ENCODE measurements at regions not wholly inside any gene's neighbourhood (a gene's known extent, or its start where the extent isn't known, plus 50 kb on each side); places are given as distances from the start of the nearest gene placed in this dataset.

- H3K4me1 ChIP-seq (ENCODE audit: control insufficient read depth, insufficient read depth, low read length): no peaks in the 10 kb centered on the region
- in situ Hi-C loops (cut with MboI) (no loop called here), intact Hi-C loops (cut with micrococcal nuclease; ENCODE audit: unreplicated experiment) (no loop called here)
- DNase-seq (ENCODE audit: low read depth, low spot score) (no peak), ATAC-seq (no peak), FAIRE-seq (no peak)
- no peak overlapping the region for H3K4me2 ChIP-seq (ENCODE audit: control insufficient read depth, insufficient read depth)
- no peaks in the 10 kb centered on the region for H3K36me3 ChIP-seq (ENCODE audit: control insufficient read depth in 2 of 2, insufficient read depth in 2 of 2, low read length in 1 of 2)
- no peak overlapping the region for H2AFZ ChIP-seq (ENCODE audit: control insufficient read depth, low read depth, low read length)
- TF ChIP-seq PAX8 (IDR thresholded peaks at IDR 0.05) (no peak), FOXM1 (IDR thresholded peaks at IDR 0.05; ENCODE audit: low read depth, low read length) (no peak)
- RAD21 ChIA-PET (ENCODE audit: unreplicated experiment): no interaction called here
- no peak overlapping the region for H3K27ac ChIP-seq (ENCODE audit: control insufficient read depth, insufficient read depth)
- 0 out of 4 replicates have a peak, but pooled peaks cover 0 to 2% of the 10 kb centered on the region in 2 experiments for H3K27me3 ChIP-seq (replicated peaks in 1 of 2; ENCODE audit: control insufficient read depth in 2 of 2, insufficient read depth in 2 of 2, low read length in 1 of 2)
- 54% methylated on average over 7 of the region's 7 CpGs for WGBS (ENCODE audit: insufficient coverage, insufficient replicate concordance, low lambda C conversion rate, missing lambda C conversion rate)
- SMC1A ChIA-PET (ENCODE audit: uncharacterized antibody, unreplicated experiment): no interaction called here
- BruUV-seq (replicated peaks): no TSS peak
- CTCF ChIA-PET: interaction anchor here (0.9 kb wide), 1 partner anchor 152 kb away, joined by 3 read pairs; no protein-coding TSS in a partner anchor
- no peaks in the 10 kb centered on the region for H3K79me2 ChIP-seq (ENCODE audit: control insufficient read depth, insufficient read depth, low read length)
- POLR2A ChIA-PET: no interaction called here
- no peak overlapping the region for H3K9ac ChIP-seq (ENCODE audit: control insufficient read depth, insufficient read depth, low read length)
- no peak overlapping the region for H3K4me3 ChIP-seq
- H4K20me1 ChIP-seq (ENCODE audit: control insufficient read depth, insufficient read depth): no peaks in the 10 kb centered on the region
- H3K9me3 ChIP-seq (replicated peaks; ENCODE audit: control insufficient read depth, insufficient read depth, low read length): no peaks in the 10 kb centered on the region
Observed at GRCh38 chr1:9440261-9440660, 99.0 kb upstream of the SLC25A33 start.

- no peaks in the 10 kb centered on the region for H3K36me3 ChIP-seq (ENCODE audit: control insufficient read depth in 2 of 2, insufficient read depth in 2 of 2, low read length in 1 of 2)
- no peak for ATAC-seq
- H3K27me3 ChIP-seq (replicated peaks in 1 of 2; ENCODE audit: control insufficient read depth in 2 of 2, insufficient read depth in 2 of 2, low read length in 1 of 2): 0 out of 4 replicates have a peak, but pooled peaks cover 0 to 2% of the 10 kb centered on the region in 2 experiments
- CTCF ChIA-PET: interaction anchor here (1.7 kb wide), 1 partner anchor 152 kb away, joined by 7 read pairs; no protein-coding TSS in a partner anchor
- no peak overlapping the region for H2AFZ ChIP-seq (ENCODE audit: control insufficient read depth, low read depth, low read length)
- intact Hi-C loops (cut with micrococcal nuclease; ENCODE audit: unreplicated experiment) (no loop called here), in situ Hi-C loops (cut with MboI) (no loop called here)
- POLR2A ChIA-PET: no interaction called here
- no peak for TF ChIP-seq ASH2L (IDR thresholded peaks at IDR 0.05; ENCODE audit: borderline replicate concordance, low read depth)
- no peak for TF ChIP-seq CBFB (IDR thresholded peaks at IDR 0.05; ENCODE audit: low read depth)
- no peaks in the 10 kb centered on the region for H3K79me2 ChIP-seq (ENCODE audit: control insufficient read depth, insufficient read depth, low read length)
- RAD21 ChIA-PET (ENCODE audit: unreplicated experiment): interaction anchor here (1.2 kb wide), 1 partner anchor 151 kb away, joined by 3 read pairs; no protein-coding TSS in a partner anchor
- H4K20me1 ChIP-seq (ENCODE audit: control insufficient read depth, insufficient read depth): no peaks in the 10 kb centered on the region
- no peak overlapping the region for H3K4me2 ChIP-seq (ENCODE audit: control insufficient read depth, insufficient read depth)
- no peaks in the 10 kb centered on the region for H3K4me1 ChIP-seq (ENCODE audit: control insufficient read depth, insufficient read depth, low read length)
- no peak for DNase-seq (ENCODE audit: low read depth, low spot score)
- H3K9me3 ChIP-seq (replicated peaks; ENCODE audit: control insufficient read depth, insufficient read depth, low read length): no peaks in the 10 kb centered on the region
- H3K4me3 ChIP-seq: no peak overlapping the region
- 3% methylated on average over 3 of the region's 3 CpGs for WGBS (ENCODE audit: insufficient coverage, insufficient replicate concordance, low lambda C conversion rate, missing lambda C conversion rate)
- H3K9ac ChIP-seq (ENCODE audit: control insufficient read depth, insufficient read depth, low read length): no peak overlapping the region
- no peak for FAIRE-seq
- no peak overlapping the region for H3K27ac ChIP-seq (ENCODE audit: control insufficient read depth, insufficient read depth)
- no TSS peak for BruUV-seq (replicated peaks)
- SMC1A ChIA-PET (ENCODE audit: uncharacterized antibody, unreplicated experiment): interaction anchor here (1.5 to 1.8 kb wide), 2 partner anchors 14 to 15 kb away, joined by 3 to 5 read pairs; no protein-coding TSS in a partner anchor
Observed at GRCh38 chr1:9440763-9441194, 98.5 kb upstream of the SLC25A33 start.
